H1 (cell line): ENCODE measurements at regions not wholly inside any gene's neighbourhood (a gene's known extent, or its start where the extent isn't known, plus 50 kb on each side); places are given as distances from the start of the nearest gene placed in this dataset.

ENCODE experiments used
- CTCF ChIA-PET: fragments of 300-600 bp; sonication (Branson Sonifier 250); formaldehyde crosslinking; loops from one replicate; lab custom pipeline; 2021; ENCODE audit not compliant: partially characterized antibody; lab: Charles Lee
- POLR2A ChIA-PET: fragments of 300-600 bp; sonication (Branson Sonifier 250); formaldehyde crosslinking; loops from one replicate; lab custom pipeline; 2021; ENCODE audit warnings: inconsistent platforms; ENCODE audit not compliant: partially characterized antibody; lab: Charles Lee
- DNase-seq, 2 experiments: peaks; one replicate each; pipeline versions ENCODE4 v3.0.0 to v3.0.0-alpha.2; 2010 to 2022; ENCODE audit warnings: low spot score in 2 of 2, low read depth in 1 of 2, mixed read lengths in 1 of 2
- FAIRE-seq: peaks from 2 replicates; lab custom pipeline; 2011; peaks lifted over from hg19 to GRCh38; lab: Jason Lieb, UNC
- H2AFZ ChIP-seq: 2 replicates; pipeline ENCODE4 v1.8.1; 2012; ENCODE audit warnings: low read length, inconsistent platforms
- H2AK5ac ChIP-seq: 2 replicates; pipeline ENCODE4 v1.6.1; 2013; ENCODE audit warnings: low read depth, low read length
- H2BK120ac ChIP-seq: replicated peaks from 2 replicates; pipeline ENCODE3; 2013; ENCODE audit warnings: low read depth, low read length, inconsistent platforms
- H2BK12ac ChIP-seq: 2 replicates; pipeline ENCODE4 v1.6.1; 2013; ENCODE audit warnings: low read depth, low read length
- H2BK15ac ChIP-seq: 2 replicates; pipeline ENCODE4 v1.6.1; 2013; ENCODE audit warnings: low read length
- H2BK20ac ChIP-seq: 2 replicates; pipeline ENCODE4 v1.6.1; 2013; ENCODE audit warnings: low read length
- H2BK5ac ChIP-seq: 2 replicates; pipeline ENCODE4 v1.6.1; 2013; ENCODE audit warnings: low read depth, low read length
- H3K14ac ChIP-seq: 2 replicates; pipeline ENCODE4 v1.6.1; 2013; ENCODE audit warnings: inconsistent platforms; ENCODE audit not compliant: insufficient read length
- H3K18ac ChIP-seq: 2 replicates; pipeline ENCODE4 v1.6.1; 2013; ENCODE audit warnings: low read length; ENCODE audit errors: extremely low read depth
- H3K23ac ChIP-seq: 2 replicates; pipeline ENCODE4 v1.6.1; 2013; ENCODE audit warnings: inconsistent platforms; ENCODE audit not compliant: insufficient read length
- H3K23me2 ChIP-seq: 2 replicates; pipeline ENCODE4 v1.6.1; 2013; ENCODE audit warnings: low read depth, low read length
- H3K27ac ChIP-seq: 2 replicates; pipeline ENCODE4 v1.6.1; 2011; ENCODE audit warnings: low read depth, low read length, inconsistent platforms
- H3K27me3 ChIP-seq, 4 experiments: replicated peaks in 1 of 4; 1 replicate in 1 of 4; 2 replicates in 3 of 4; pipeline versions ENCODE4 v1.6.1 to v1.8.1; 2011 to 2013; ENCODE audit warnings: low read length in 3 of 4, mild to moderate bottlenecking in 3 of 4, inconsistent platforms in 2 of 4, mixed read lengths in 2 of 4, moderate library complexity in 1 of 4; ENCODE audit not compliant: control insufficient read depth in 3 of 4, insufficient read depth in 3 of 4; ENCODE audit errors: extremely low read depth in 1 of 4
- H3K36me3 ChIP-seq, 4 experiments: 2 replicates each; pipeline versions ENCODE4 v1.6.1 to v1.8.1; 2011 to 2013; ENCODE audit warnings: mild to moderate bottlenecking in 4 of 4, low read length in 3 of 4, moderate library complexity in 2 of 4, control low read depth in 1 of 4, inconsistent platforms in 1 of 4; ENCODE audit not compliant: insufficient read depth in 4 of 4, control insufficient read depth in 2 of 4
- H3K4ac ChIP-seq: replicated peaks from 2 replicates; pipeline ENCODE3; 2013; ENCODE audit warnings: low read length, low read depth, mixed read lengths, inconsistent platforms; ENCODE audit not compliant: insufficient read length
- H3K4me1 ChIP-seq, 4 experiments: replicated peaks in 1 of 4; 1 replicate in 1 of 4; 2 replicates in 3 of 4; pipeline versions ENCODE4 v1.6.1 to v1.8.1; 2011 to 2013; ENCODE audit warnings: low read length in 3 of 4, inconsistent platforms in 2 of 4, mixed read lengths in 1 of 4; ENCODE audit not compliant: insufficient read depth in 4 of 4, control insufficient read depth in 3 of 4
- H3K4me2 ChIP-seq, 2 experiments: 2 replicates each; pipeline versions ENCODE4 v1.6.1 to v1.8.1; 2011 to 2013; ENCODE audit warnings: low read depth in 2 of 2, low read length in 2 of 2, control low read depth in 1 of 2, inconsistent platforms in 1 of 2, mild to moderate bottlenecking in 1 of 2; ENCODE audit not compliant: insufficient read depth in 1 of 2
- H3K4me3 ChIP-seq, 4 experiments: fragments of 200-600, 300-600 bp in 1 of 4; sonication (generic), shearing (Covaris generic), sonication (Bioruptor Twin) in 1 of 4; 2 replicates each; pipeline versions ENCODE4 v1.5.1 to v1.8.1; 2011 to 2016; ENCODE audit warnings: low read length in 4 of 4, low read depth in 3 of 4, control low read depth in 2 of 4, inconsistent platforms in 2 of 4, mild to moderate bottlenecking in 2 of 4, mixed read lengths in 1 of 4, moderate library complexity in 1 of 4; ENCODE audit not compliant: insufficient read depth in 2 of 4; ENCODE audit errors: extremely low read depth in 1 of 4
- H3K56ac ChIP-seq: replicated peaks from 2 replicates; pipeline ENCODE3; 2013; ENCODE audit warnings: low read depth, mild to moderate bottlenecking, mixed read lengths, low read length, inconsistent platforms; ENCODE audit not compliant: insufficient read length
- H3K79me1 ChIP-seq: 2 replicates; pipeline ENCODE4 v1.6.1; 2013; ENCODE audit warnings: low read depth, low read length, control low read depth
- H3K79me2 ChIP-seq, 2 experiments: 2 replicates each; pipeline versions ENCODE4 v1.6.1 to v1.8.1; 2012 to 2013; ENCODE audit warnings: low read length in 2 of 2, mild to moderate bottlenecking in 2 of 2, inconsistent platforms in 1 of 2; ENCODE audit not compliant: insufficient read depth in 2 of 2, control insufficient read depth in 1 of 2
- H3K9ac ChIP-seq, 4 experiments: replicated peaks in 1 of 4; 1 replicate in 1 of 4; 2 replicates in 3 of 4; pipeline versions ENCODE4 v1.6.1 to v1.8.1; 2011 to 2013; ENCODE audit warnings: low read depth in 3 of 4, low read length in 3 of 4, control low read depth in 2 of 4, mild to moderate bottlenecking in 2 of 4, moderate library complexity in 2 of 4, inconsistent platforms in 1 of 4; ENCODE audit errors: extremely low read depth in 1 of 4
- H3K9me3 ChIP-seq, 2 experiments: 2 replicates each; pipeline versions ENCODE4 v1.6.1 to v1.8.1; 2012 to 2013; ENCODE audit warnings: mild to moderate bottlenecking in 2 of 2, moderate library complexity in 2 of 2, control low read depth in 1 of 2, inconsistent platforms in 1 of 2, low read depth in 1 of 2, low read length in 1 of 2, mixed read lengths in 1 of 2; ENCODE audit not compliant: insufficient read depth in 2 of 2
- H4K20me1 ChIP-seq, 2 experiments: replicated peaks in 1 of 2; 2 replicates each; pipeline versions ENCODE3 to v1.8.1; 2011 to 2013; ENCODE audit warnings: inconsistent platforms in 2 of 2, low read length in 2 of 2, mild to moderate bottlenecking in 1 of 2; ENCODE audit not compliant: insufficient read depth in 2 of 2, control insufficient read depth in 1 of 2
- H4K5ac ChIP-seq: 2 replicates; pipeline ENCODE4 v1.6.1; 2013; ENCODE audit warnings: low read length, low read depth, mixed read lengths, inconsistent platforms; ENCODE audit not compliant: insufficient read length
- H4K8ac ChIP-seq: 2 replicates; pipeline ENCODE4 v1.8.0; 2013; ENCODE audit warnings: mild to moderate bottlenecking, moderate library complexity, low read length, inconsistent platforms; ENCODE audit not compliant: insufficient read depth; ENCODE audit errors: extremely low read depth
- H4K91ac ChIP-seq: replicated peaks from 2 replicates; pipeline ENCODE3; 2013; ENCODE audit warnings: low read length, mixed read lengths, inconsistent platforms; ENCODE audit not compliant: insufficient read length
- BACH1 ChIP-seq: IDR thresholded peaks from 2 replicates; pipeline ENCODE4 v1.6.1; 2012; ENCODE audit warnings: low read length, improper control_type of control experiment
- MAFK ChIP-seq: IDR thresholded peaks from 2 replicates; pipeline ENCODE4 v1.6.1; 2012; ENCODE audit warnings: low read depth, mild to moderate bottlenecking, improper control_type of control experiment, low read length
- NRF1 ChIP-seq: IDR thresholded peaks from 2 replicates; pipeline ENCODE4 v1.6.1; 2011; ENCODE audit warnings: mild to moderate bottlenecking, low read depth, low read length, improper control_type of control experiment
- SAP30 ChIP-seq: fragments of 300-600 bp; sonication (generic); IDR thresholded peaks from 2 replicates; pipeline ENCODE4 v1.7.1; 2012; ENCODE audit warnings: low read length, moderate library complexity, mild to moderate bottlenecking, inconsistent platforms; ENCODE audit not compliant: insufficient read depth, insufficient replicate concordance
- SP2 ChIP-seq: IDR thresholded peaks from 2 replicates; pipeline ENCODE4 v1.6.1; 2012; ENCODE audit warnings: mild to moderate bottlenecking, low read length, inconsistent platforms
- SRF ChIP-seq: IDR thresholded peaks from 2 replicates; pipeline ENCODE4 v1.6.1; 2011; ENCODE audit warnings: mild to moderate bottlenecking, low read depth, low read length, moderate library complexity
- WGBS, 2 experiments: shearing (Covaris generic) in 1 of 2; methylation state at CpG; one replicate each; pipeline versions ENCODE4 v1.1.6 to v1.1.7; 2013 to 2015; ENCODE audit warnings: low lambda C conversion rate in 2 of 2, mixed read lengths in 2 of 2, inconsistent platforms in 1 of 2, low coverage in 1 of 2, missing lambda C conversion rate in 1 of 2; ENCODE audit not compliant: insufficient replicate concordance in 2 of 2, insufficient coverage in 1 of 2, insufficient read length in 1 of 2; ENCODE audit errors: extremely low coverage in 1 of 2, missing lambda C conversion rate in 1 of 2; 5-methylcytosine and 5-hydroxymethylcytosine counted together

DNA sequence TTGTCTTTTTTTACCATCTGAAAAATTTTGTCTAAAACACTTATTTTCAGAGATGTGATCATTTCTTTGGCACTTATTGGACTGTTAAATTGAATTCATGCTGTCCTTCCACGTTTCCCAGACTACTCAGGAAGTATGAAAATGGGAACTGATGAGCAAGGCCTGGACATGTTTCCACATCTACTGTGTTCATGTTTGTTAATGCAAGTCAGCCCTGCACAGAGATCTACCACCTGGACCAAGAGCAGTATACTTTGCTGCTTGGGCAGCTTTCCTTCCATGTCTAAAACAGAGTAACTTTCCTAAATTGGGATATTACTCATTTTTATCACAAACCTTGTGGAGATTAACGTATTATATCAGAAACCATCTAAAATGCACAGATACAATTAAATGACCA is 687.4 kb downstream of the DIAPH3 start:
- CTCF ChIA-PET = interaction anchor here (0.8 to 3.1 kb wide), 9 partner anchors 10 to 105 kb away, joined by 3 to 30 read pairs (median 4); no protein-coding TSS in a partner anchor
- TF ChIP-seq SAP30 = no peak
- no peak for TF ChIP-seq BACH1
- no peak for TF ChIP-seq SRF
- no peak for TF ChIP-seq MAFK
- no peak for TF ChIP-seq NRF1
- TF ChIP-seq SP2 = no peak

More for the DNA sequence above, 687.4 kb downstream of the DIAPH3 start:
- Histone ChIP-seq H3K79me2 (no peaks in the 10 kb centered on the region), H3K18ac (no peak overlapping the region), H4K91ac (no peak overlapping the region), H2BK15ac (peak overlapping the region; percentile 62; the same call in 1 of the 2 replicates), H2AK5ac (no peak overlapping the region), H3K79me1 (no peaks in the 10 kb centered on the region), H3K4me2 (no peak overlapping the region), H3K36me3 (no peaks in the 10 kb centered on the region), H3K14ac (no peak overlapping the region), H2AFZ (no peak overlapping the region), H4K20me1 (no peaks in the 10 kb centered on the region), H3K9me3 (no peaks in the 10 kb centered on the region), H2BK12ac (peak overlapping the region; percentile 56; the same call in 1 of the 2 replicates), H3K27me3 (no peaks in the 10 kb centered on the region), H3K27ac (no peak overlapping the region), H3K23me2 (no peaks in the 10 kb centered on the region), H3K4me3 (no peak overlapping the region), H3K23ac (no peak overlapping the region), H3K56ac (no peak overlapping the region), H2BK20ac (peak overlapping the region; percentile 81; the same call in 1 of the 2 replicates), H3K4me1 (peaks cover 0 to 17% (median 13%) of the 10 kb centered on the region in 4 experiments; a peak in 5 of 7 replicates), H2BK5ac (no peak overlapping the region), H3K4ac (no peak overlapping the region), H3K9ac (no peak overlapping the region), H4K8ac (no peak overlapping the region), H2BK120ac (no peak overlapping the region), H4K5ac (no peak overlapping the region)
- FAIRE-seq (no peak), DNase-seq (no peak)
- WGBS, 2 experiments = 87% methylated on average over 2 of the region's 2 CpGs; no CpG with 5 or more reads in 1 of the 2 experiments
- POLR2A ChIA-PET = no interaction called here
